ENCODE measurements at regions not wholly inside any gene's neighbourhood (a gene's known extent, or its start where the extent isn't known, plus 50 kb on each side); places are given as distances from the start of the nearest gene placed in this dataset.

DNA sequence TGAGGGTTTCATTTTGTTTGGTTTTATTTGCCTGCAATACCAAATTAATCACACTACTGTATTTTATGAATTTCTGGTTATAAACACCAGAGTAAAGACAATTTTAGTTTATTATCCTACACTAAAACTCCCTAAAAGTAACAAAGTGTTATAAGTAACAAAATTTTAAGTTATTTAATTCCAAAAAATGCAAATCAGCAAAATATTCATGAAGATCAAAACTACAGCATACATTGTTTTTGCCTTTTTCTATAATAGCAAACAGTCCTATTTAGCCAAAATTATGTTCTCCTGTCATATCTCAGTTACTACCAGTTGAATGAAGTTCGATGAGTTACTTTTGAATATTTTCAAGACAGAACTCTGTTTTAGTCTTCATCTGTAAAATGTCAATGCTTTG is 132.7 kb upstream of the CYLC2 start:
- TF ChIP-seq, protein P1, sequence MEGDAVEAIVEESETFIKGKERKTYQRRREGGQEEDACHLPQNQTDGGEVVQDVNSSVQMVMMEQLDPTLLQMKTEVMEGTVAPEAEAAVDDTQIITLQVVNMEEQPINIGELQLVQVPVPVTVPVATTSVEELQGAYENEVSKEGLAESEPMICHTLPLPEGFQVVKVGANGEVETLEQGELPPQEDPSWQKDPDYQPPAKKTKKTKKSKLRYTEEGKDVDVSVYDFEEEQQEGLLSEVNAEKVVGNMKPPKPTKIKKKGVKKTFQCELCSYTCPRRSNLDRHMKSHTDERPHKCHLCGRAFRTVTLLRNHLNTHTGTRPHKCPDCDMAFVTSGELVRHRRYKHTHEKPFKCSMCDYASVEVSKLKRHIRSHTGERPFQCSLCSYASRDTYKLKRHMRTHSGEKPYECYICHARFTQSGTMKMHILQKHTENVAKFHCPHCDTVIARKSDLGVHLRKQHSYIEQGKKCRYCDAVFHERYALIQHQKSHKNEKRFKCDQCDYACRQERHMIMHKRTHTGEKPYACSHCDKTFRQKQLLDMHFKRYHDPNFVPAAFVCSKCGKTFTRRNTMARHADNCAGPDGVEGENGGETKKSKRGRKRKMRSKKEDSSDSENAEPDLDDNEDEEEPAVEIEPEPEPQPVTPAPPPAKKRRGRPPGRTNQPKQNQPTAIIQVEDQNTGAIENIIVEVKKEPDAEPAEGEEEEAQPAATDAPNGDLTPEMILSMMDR (conservative IDR thresholded peaks at IDR 0.05 in 1 of 2, IDR thresholded peaks at IDR 0.05 in 1 of 2; ENCODE audit: low read depth in 1 of 2, low read length in 2 of 2) = no peak
- no peak for TF ChIP-seq EZH2 (IDR thresholded peaks at IDR 0.05; ENCODE audit: low read length, missing control alignments)

All from fibroblast of lung (primary cell).